GF-D8 (cell line): ENCODE measurements at regions not wholly inside any gene's neighbourhood (a gene's known extent, or its start where the extent isn't known, plus 50 kb on each side); places are given as distances from the start of the nearest gene placed in this dataset.

ENCODE experiments used
- DNase-seq: peaks from one replicate; lab custom pipeline; 2025; lab: John Stamatoyannopoulos, UW

- DNase-seq, result no peak
Observed at GRCh38 chr7:115271332-115272235, 349.7 kb downstream of the MDFIC start.

- no peak for DNase-seq
Observed at GRCh38 chr7:115269486-115269885, 347.6 kb downstream of the MDFIC start.

GRCh38 chr7:115267503-115267902 lies 345.6 kb downstream of the MDFIC start:
- no peak for DNase-seq

- DNase-seq, result no peak
Observed at GRCh38 chr7:115260381-115260780, 338.5 kb downstream of the MDFIC start.

GRCh38 chr7:115252461-115252860 lies 330.6 kb downstream of the MDFIC start:
- no peak for DNase-seq

- no peak for DNase-seq
Observed at GRCh38 chr7:115249080-115249479, 327.2 kb downstream of the MDFIC start.

GRCh38 chr7:115241151-115241550 lies 319.3 kb downstream of the MDFIC start:
- DNase-seq, result no peak

GRCh38 chr7:115240242-115240641 lies 318.3 kb downstream of the MDFIC start:
- no peak for DNase-seq

- DNase-seq, result no peak
Observed at GRCh38 chr7:115235075-115235474, 313.2 kb downstream of the MDFIC start.

GRCh38 chr7:115233809-115234208 lies 311.9 kb downstream of the MDFIC start:
- no peak for DNase-seq

GRCh38 chr7:115232041-115232440 lies 310.1 kb downstream of the MDFIC start:
- no peak for DNase-seq

GRCh38 chr7:115230882-115231571 lies 309.1 kb downstream of the MDFIC start:
- no peak for DNase-seq

- DNase-seq, result no peak
Observed at GRCh38 chr7:115229401-115230105, 307.7 kb downstream of the MDFIC start.

GRCh38 chr7:115227473-115228235 lies 305.8 kb downstream of the MDFIC start:
- DNase-seq, result no peak

GRCh38 chr7:115226410-115226809 lies 304.5 kb downstream of the MDFIC start:
- DNase-seq, result no peak

GRCh38 chr7:115224922-115225321 lies 303.0 kb downstream of the MDFIC start:
- no peak for DNase-seq

- DNase-seq, result no peak
Observed at GRCh38 chr7:115223959-115224358, 302.1 kb downstream of the MDFIC start.

- no peak for DNase-seq
Observed at GRCh38 chr7:115221456-115221855, 299.6 kb downstream of the MDFIC start.

- no peak for DNase-seq
Observed at GRCh38 chr7:115218076-115218475, 296.2 kb downstream of the MDFIC start.

GRCh38 chr7:115217373-115217772 lies 295.5 kb downstream of the MDFIC start:
- no peak for DNase-seq

- no peak for DNase-seq
Observed at GRCh38 chr7:115216652-115217051, 294.8 kb downstream of the MDFIC start.

GRCh38 chr7:115211171-115211570 lies 289.3 kb downstream of the MDFIC start:
- DNase-seq, result no peak
